HepG2 (cell line): ENCODE measurements at regions not wholly inside any gene's neighbourhood (a gene's known extent, or its start where the extent isn't known, plus 50 kb on each side); places are given as distances from the start of the nearest gene placed in this dataset.

Source experiments
- ATAC-seq: fragments of 200-7000 bp; cut with Tn5 transposase; 3 replicates; pipeline ENCODE4 v1.9.1; 2020; ENCODE audit warnings: mild to moderate bottlenecking, moderate library complexity
- BruUV-seq: library from RNA; stranded (reverse); fragments of 400-500 nt; replicated peaks from 2 replicates; lab custom pipeline; 2021; lab: Mats Ljungman, UMichigan
- CTCF ChIA-PET: fragments of 300-600 bp; formaldehyde crosslinking; extraction: SDS; loops from one replicate; lab custom pipeline; 2021; ENCODE audit warnings: low total read pairs, inconsistent platforms, low intra/inter-chr PET ratio; lab: Yijun Ruan, JAX
- POLR2A ChIA-PET: fragments of 350-600 bp; sonication (Branson Sonifier 250); formaldehyde crosslinking; loops from one replicate; lab custom pipeline; 2020; ENCODE audit warnings: antibody characterized with exemption, inconsistent platforms; lab: Yijun Ruan, JAX
- DNase-seq: peaks from one replicate; pipeline ENCODE4 v3.0.0-alpha.2; 2015; ENCODE audit warnings: low spot score
- FAIRE-seq: peaks from 3 replicates; lab custom pipeline; 2011; peaks lifted over from hg19 to GRCh38; lab: Jason Lieb, UNC
- H2AFZ ChIP-seq: one replicate; pipeline ENCODE4 v1.6.1; 2011; ENCODE audit warnings: low read length, inconsistent platforms
- H3K27ac ChIP-seq: fragments of 300-600 bp; 3 replicates; pipeline ENCODE4 v1.8.0; 2011; ENCODE audit warnings: mixed run types, mild to moderate bottlenecking, mixed read lengths, low read length, inconsistent platforms; ENCODE audit not compliant: insufficient read depth; ENCODE audit errors: extremely low read length
- H3K27me3 ChIP-seq, 2 experiments: fragments of 200-600 bp in 1 of 2; 2 replicates in 1 of 2; 3 replicates in 1 of 2; pipeline versions ENCODE4 v1.6.0 to v1.8.0; 2011; ENCODE audit warnings: low read length in 2 of 2, mild to moderate bottlenecking in 2 of 2, moderate library complexity in 2 of 2, inconsistent platforms in 1 of 2; ENCODE audit not compliant: insufficient read depth in 2 of 2, control insufficient read depth in 1 of 2
- H3K36me3 ChIP-seq, 2 experiments: fragments of 200-600 bp in 1 of 2; replicated peaks in 1 of 2; 2 replicates in 1 of 2; 3 replicates in 1 of 2; pipeline versions ENCODE4 v1.5.1 to v1.8.0; 2011; ENCODE audit warnings: low read length in 2 of 2, inconsistent platforms in 1 of 2; ENCODE audit not compliant: insufficient read depth in 2 of 2, control insufficient read depth in 1 of 2
- H3K4me1 ChIP-seq: 2 replicates; pipeline ENCODE4 v1.5.1; 2012; ENCODE audit warnings: low read length, inconsistent platforms; ENCODE audit not compliant: insufficient read depth
- H3K4me2 ChIP-seq: 2 replicates; pipeline ENCODE4 v1.6.0; 2011; ENCODE audit warnings: low read depth, low read length, inconsistent platforms
- H3K4me3 ChIP-seq, 3 experiments: fragments of 200-600 bp in 1 of 3; sonication (generic), shearing (Covaris generic) in 1 of 3; replicated peaks in 1 of 3; 2 replicates each; pipeline ENCODE4 v1.5.1; 2011 to 2016; ENCODE audit warnings: low read length in 3 of 3, inconsistent platforms in 2 of 3, low read depth in 2 of 3, mild to moderate bottlenecking in 2 of 3, control low read depth in 1 of 3, mixed read lengths in 1 of 3; ENCODE audit not compliant: insufficient read depth in 1 of 3
- H3K79me2 ChIP-seq: one replicate; pipeline ENCODE4 v1.6.1; 2011; ENCODE audit warnings: low read length, inconsistent platforms; ENCODE audit not compliant: insufficient read depth
- H3K9ac ChIP-seq: 2 replicates; pipeline ENCODE4 v1.6.0; 2011; ENCODE audit warnings: mild to moderate bottlenecking, low read depth, low read length, inconsistent platforms; ENCODE audit not compliant: insufficient read depth
- H3K9me3 ChIP-seq: 2 replicates; pipeline ENCODE4 v1.5.1; 2012; ENCODE audit warnings: mild to moderate bottlenecking, low read length
- H4K20me1 ChIP-seq: 2 replicates; pipeline ENCODE4 v1.6.0; 2011; ENCODE audit warnings: inconsistent platforms, mild to moderate bottlenecking, low read length, moderate library complexity; ENCODE audit not compliant: insufficient read depth
- BATF2 ChIP-seq: sonication (generic); formaldehyde crosslinking; IDR thresholded peaks from 2 replicates; pipeline ENCODE4 v1.8.0; 2022; ENCODE audit warnings: mild to moderate bottlenecking, missing genetic modification reagents, moderate library complexity
- BRCA1 ChIP-seq: sonication (generic); formaldehyde crosslinking; IDR thresholded peaks from 2 replicates; pipeline ENCODE4 v1.4.0; 2020; ENCODE audit warnings: missing genetic modification reagents
- EZH2 ChIP-seq: conservative IDR thresholded peaks from 2 replicates; pipeline ENCODE4 v1.6.1; 2012; ENCODE audit warnings: mild to moderate bottlenecking, low read depth, low read length, moderate library complexity
- GATAD2A ChIP-seq: IDR thresholded peaks from 2 replicates; pipeline ENCODE4 v1.6.1; 2016
- HNF1B ChIP-seq: sonication (generic); formaldehyde crosslinking; IDR thresholded peaks from 2 replicates; pipeline ENCODE4 v1.5.1; 2020; ENCODE audit warnings: mild to moderate bottlenecking, moderate library complexity, missing genetic modification reagents
- MAFF ChIP-seq: IDR thresholded peaks from 2 replicates; pipeline ENCODE4 v1.6.1; 2011; ENCODE audit warnings: low read depth, low read length, improper control_type of control experiment
- NCOA5 ChIP-seq: sonication (generic); formaldehyde crosslinking; IDR thresholded peaks from 2 replicates; pipeline ENCODE4 v1.4.0; 2020; ENCODE audit warnings: missing genetic modification reagents
- SP140L ChIP-seq: sonication (generic); formaldehyde crosslinking; IDR thresholded peaks from 2 replicates; pipeline ENCODE4 v1.4.0; 2020; ENCODE audit warnings: missing genetic modification reagents, borderline replicate concordance
- TBL1XR1 ChIP-seq: fragments of 150-350 bp; IDR thresholded peaks from 2 replicates; pipeline ENCODE4 v1.6.1; 2014; ENCODE audit warnings: borderline replicate concordance, low read length; ENCODE audit not compliant: partially characterized antibody
- TEF ChIP-seq: sonication (generic); formaldehyde crosslinking; IDR thresholded peaks from 2 replicates; pipeline ENCODE4 v1.5.0; 2020; ENCODE audit warnings: missing genetic modification reagents
- TSC22D2 ChIP-seq: sonication (generic); formaldehyde crosslinking; IDR thresholded peaks from 2 replicates; pipeline ENCODE4 v1.5.1; 2020; ENCODE audit warnings: missing genetic modification reagents, mild to moderate bottlenecking, borderline replicate concordance
- ZFY ChIP-seq: sonication (generic); formaldehyde crosslinking; IDR thresholded peaks from 2 replicates; pipeline ENCODE4 v1.4.0; 2020; ENCODE audit warnings: missing genetic modification reagents
- ZNF232 ChIP-seq: sonication (generic); formaldehyde crosslinking; IDR thresholded peaks from 2 replicates; pipeline ENCODE4 v1.4.0; 2020; ENCODE audit warnings: missing genetic modification reagents, borderline replicate concordance
- ZNF576 ChIP-seq: sonication (generic); formaldehyde crosslinking; IDR thresholded peaks from 2 replicates; pipeline ENCODE4 v1.4.0; 2020; ENCODE audit warnings: mild to moderate bottlenecking, missing genetic modification reagents
- ZNF672 ChIP-seq: sonication (generic); formaldehyde crosslinking; IDR thresholded peaks from 2 replicates; pipeline ENCODE4 v1.8.1; 2022; ENCODE audit warnings: missing genetic modification reagents
- WGBS: methylation state at CpG from one replicate; pipeline ENCODE4 v1.1.6; 2017; ENCODE audit warnings: low lambda C conversion rate; 5-methylcytosine and 5-hydroxymethylcytosine counted together
- in situ Hi-C: cut with HindIII; loops from 2 replicates; pipeline ENCODE4 v1.10.0; 2017; ENCODE audit warnings: low pct_unique_long_range_greater_than_20kb; ENCODE audit not compliant: extremely low pct_ligation_motif_present
- intact Hi-C: fragments of 100-400 bp; cut with micrococcal nuclease; formaldehyde crosslinking; loops from one replicate; pipeline ENCODE4 v1.10.0; 2022; ENCODE audit not compliant: unreplicated experiment

GRCh38 chr13:31456056-31456455 lies 256.3 kb downstream of the B3GLCT start:
- POLR2A ChIA-PET = no interaction called here

GRCh38 chr13:31460061-31460460 lies 260.3 kb downstream of the B3GLCT start:
- ATAC-seq = no peak
- 0 out of 5 replicates have a peak, but pooled peaks cover 0 to 2% of the 10 kb centered on the region in 2 experiments for H3K27me3 ChIP-seq
- FAIRE-seq = no peak
- no peaks in the 10 kb centered on the region for H3K4me1 ChIP-seq
- no peaks in the 10 kb centered on the region for H3K9me3 ChIP-seq
- in situ Hi-C loops (no loop called here), intact Hi-C loops (no loop called here)
- CTCF ChIA-PET = no interaction called here
- no peaks in the 10 kb centered on the region for H4K20me1 ChIP-seq
- no peak overlapping the region for H3K27ac ChIP-seq
- H3K9ac ChIP-seq = no peak overlapping the region
- WGBS = 0% methylated on average over 3 of the region's 3 CpGs
- no peaks in the 10 kb centered on the region for H3K36me3 ChIP-seq
- no peak overlapping the region for H3K4me2 ChIP-seq
- DNase-seq = no peak
- no TSS peak for BruUV-seq
- H3K4me3 ChIP-seq = no peak overlapping the region
- H3K79me2 ChIP-seq = no peaks in the 10 kb centered on the region
- POLR2A ChIA-PET = no interaction called here
- no peak overlapping the region for H2AFZ ChIP-seq
- no peak for TF ChIP-seq ZNF672 (CRISPR knock-in tag)
- TF ChIP-seq SP140L = no peak
- no peak for TF ChIP-seq MAFF
- TF ChIP-seq TEF = no peak
- no peak for TF ChIP-seq HNF1B
- no peak for TF ChIP-seq BATF2 (CRISPR knock-in tag)
- no peak for TF ChIP-seq ZNF232
- TF ChIP-seq ZFY (CRISPR knock-in tag) = no peak
- no peak for TF ChIP-seq ZNF576 (CRISPR knock-in tag)
- no peak for TF ChIP-seq BRCA1 (CRISPR knock-in tag)

More at GRCh38 chr13:31456056-31456455, 256.3 kb downstream of the B3GLCT start:
- Histone ChIP-seq H3K27ac (no peak overlapping the region), H3K79me2 (no peaks in the 10 kb centered on the region), H3K36me3 (no peaks in the 10 kb centered on the region), H4K20me1 (no peaks in the 10 kb centered on the region), H3K4me2 (no peak overlapping the region), H3K4me3 (no peak overlapping the region), H3K27me3 (no peaks in the 10 kb centered on the region), H3K4me1 (no peaks in the 10 kb centered on the region), H2AFZ (no peak overlapping the region), H3K9ac (no peak overlapping the region), H3K9me3 (no peaks in the 10 kb centered on the region)
- TF ChIP-seq EZH2 (no peak), TBL1XR1 (no peak), GATAD2A (CRISPR knock-in tag) (no peak), TSC22D2 (CRISPR knock-in tag) (no peak), NCOA5 (no peak)
- DNase-seq (no peak), ATAC-seq (no peak), FAIRE-seq (no peak)
- in situ Hi-C loops (no loop called here), intact Hi-C loops (no loop called here)
- BruUV-seq = no TSS peak
- CTCF ChIA-PET = no interaction called here
